RWPE2 (cell line): ENCODE measurements at regions not wholly inside any gene's neighbourhood (a gene's known extent, or its start where the extent isn't known, plus 50 kb on each side); places are given as distances from the start of the nearest gene placed in this dataset.
"Not testable (repeated sequence)": the region's sequence is repeated elsewhere in the genome, so short reads cannot be mapped to it uniquely, and the experiment has no call there.

Experiments used
- ATAC-seq: fragments of 200-7000 bp; cut with Tn5 transposase; 3 replicates; pipeline ENCODE4 v1.9.1; 2021; ENCODE audit warnings: low read depth
- DNase-seq: peaks from one replicate; pipeline ENCODE4 v3.0.0-alpha.2; 2020; ENCODE audit warnings: low spot score
- H3K27ac ChIP-seq: fragments of 450-650 bp; 2 replicates; pipeline ENCODE4 v1.5.1; 2017; ENCODE audit warnings: mild to moderate bottlenecking; ENCODE audit not compliant: poor library complexity, severe bottlenecking
- H3K27me3 ChIP-seq: fragments of 250-450 bp; sonication (Bioruptor Pico); 2 replicates; pipeline ENCODE4 v1.5.1; 2021; ENCODE audit warnings: mild to moderate bottlenecking, moderate library complexity; ENCODE audit not compliant: insufficient read depth, poor library complexity, severe bottlenecking
- H3K36me3 ChIP-seq: fragments of 250-450 bp; sonication (Bioruptor Pico); 2 replicates; pipeline ENCODE4 v1.5.1; 2020; ENCODE audit warnings: low read depth, mild to moderate bottlenecking, moderate library complexity
- H3K4me1 ChIP-seq: fragments of 250-450 bp; sonication (Bioruptor Pico); 2 replicates; pipeline ENCODE4 v1.5.1; 2021; ENCODE audit warnings: mild to moderate bottlenecking, moderate library complexity; ENCODE audit not compliant: insufficient read depth, poor library complexity, severe bottlenecking
- H3K4me3 ChIP-seq: fragments of 250-450 bp; sonication (Bioruptor Pico); 2 replicates; pipeline ENCODE4 v1.5.1; 2021; ENCODE audit warnings: mild to moderate bottlenecking, moderate library complexity; ENCODE audit not compliant: severe bottlenecking
- H3K9me3 ChIP-seq: fragments of 250-450 bp; sonication (Bioruptor Pico); 2 replicates; pipeline ENCODE4 v1.5.1; 2021; ENCODE audit warnings: mild to moderate bottlenecking, moderate library complexity; ENCODE audit not compliant: severe bottlenecking
- CTCF ChIP-seq: fragments of 450-650 bp; IDR thresholded peaks from one replicate; pipeline ENCODE4 v1.5.1; 2017; ENCODE audit warnings: mild to moderate bottlenecking, moderate library complexity; ENCODE audit not compliant: poor library complexity, severe bottlenecking

GRCh38 chr3:160098926-160099626 is 110.4 kb downstream of the IL12A start:
- Histone ChIP-seq H3K27ac (no peak overlapping the region), H3K36me3 (no peaks in the 10 kb centered on the region), H3K27me3 (no peaks in the 10 kb centered on the region), H3K4me1 (no peaks in the 10 kb centered on the region), H3K9me3 (no peaks in the 10 kb centered on the region), H3K4me3 (no peak overlapping the region)
- no peak for ATAC-seq
- no peak for DNase-seq
- no peak for TF ChIP-seq CTCF

GRCh38 chr3:160099834-160100233 is 111.2 kb downstream of the IL12A start:
- Histone ChIP-seq H3K4me1 (no peaks in the 10 kb centered on the region), H3K36me3 (no peaks in the 10 kb centered on the region), H3K27ac (no peak overlapping the region), H3K27me3 (no peaks in the 10 kb centered on the region), H3K9me3 (no peaks in the 10 kb centered on the region), H3K4me3 (no peak overlapping the region)
- DNase-seq, result no peak
- TF ChIP-seq CTCF, result no peak
- ATAC-seq, result no peak

- Histone ChIP-seq H3K4me3 (no peak overlapping the region), H3K27me3 (no peaks in the 10 kb centered on the region), H3K27ac (no peak overlapping the region), H3K36me3 (no peaks in the 10 kb centered on the region), H3K4me1 (no peaks in the 10 kb centered on the region), H3K9me3 (no peaks in the 10 kb centered on the region)
- TF ChIP-seq CTCF, result no peak
- no peak for DNase-seq
- ATAC-seq, result no peak
Measured at GRCh38 chr3:160100610-160101009, 112.0 kb downstream of the IL12A start.

GRCh38 chr3:160102001-160102400 is 113.4 kb downstream of the IL12A start:
- H3K9me3 ChIP-seq, H3K27ac ChIP-seq, DNase-seq, H3K4me1 ChIP-seq, H3K36me3 ChIP-seq, H3K4me3 ChIP-seq, H3K27me3 ChIP-seq, ATAC-seq: not testable (repeated sequence)

GRCh38 chr3:160103397-160103796 is 114.8 kb downstream of the IL12A start:
- no peaks in the 10 kb centered on the region for H3K27me3 ChIP-seq
- H3K9me3 ChIP-seq, result no peaks in the 10 kb centered on the region
- H3K36me3 ChIP-seq, result no peaks in the 10 kb centered on the region
- TF ChIP-seq CTCF, result no peak
- no peak for ATAC-seq
- no peak overlapping the region for H3K4me3 ChIP-seq
- DNase-seq, result no peak
- no peaks in the 10 kb centered on the region for H3K4me1 ChIP-seq
- no peak overlapping the region for H3K27ac ChIP-seq
